Fibroblast of skin of abdomen (primary cell): ENCODE measurements at regions not wholly inside any gene's neighbourhood (a gene's known extent, or its start where the extent isn't known, plus 50 kb on each side); places are given as distances from the start of the nearest gene placed in this dataset.

ENCODE experiments used
- DNase-seq: peaks from one replicate; pipeline ENCODE4 v3.0.0-alpha.2; 2013

- no peak for DNase-seq
Observed at GRCh38 chr10:43808136-43808535, 159.5 kb upstream of the ZNF32 start.

GRCh38 chr10:43806831-43807640 is 158.4 kb upstream of the ZNF32 start:
- no peak for DNase-seq

- DNase-seq = no peak
Observed at GRCh38 chr10:43803791-43804190, 155.1 kb upstream of the ZNF32 start.

GRCh38 chr10:43802988-43803696 is 154.5 kb upstream of the ZNF32 start:
- DNase-seq = no peak

GRCh38 chr10:43801626-43802025 is 152.9 kb upstream of the ZNF32 start:
- no peak for DNase-seq

- DNase-seq = no peak
Observed at GRCh38 chr10:43801140-43801539, 152.5 kb upstream of the ZNF32 start.

- DNase-seq = no peak
Observed at GRCh38 chr10:43796781-43797180, 148.1 kb upstream of the ZNF32 start.

- no peak for DNase-seq
Observed at GRCh38 chr10:43795639-43796038, 147.0 kb upstream of the ZNF32 start.

- DNase-seq = no peak
Observed at GRCh38 chr10:43795093-43795492, 146.4 kb upstream of the ZNF32 start.

- peak; percentile 34 for DNase-seq
Observed at GRCh38 chr10:43794181-43794815, 145.6 kb upstream of the ZNF32 start.

GRCh38 chr10:43793704-43794103 is 145.0 kb upstream of the ZNF32 start:
- DNase-seq = peak; percentile 61

- no peak for DNase-seq
Observed at GRCh38 chr10:43790147-43790546, 141.5 kb upstream of the ZNF32 start.

GRCh38 chr10:43785252-43785651 is 136.6 kb upstream of the ZNF32 start:
- no peak for DNase-seq

GRCh38 chr10:43782814-43783213 is 134.1 kb upstream of the ZNF32 start:
- DNase-seq = no peak

- no peak for DNase-seq
Observed at GRCh38 chr10:43781480-43782361, 133.0 kb upstream of the ZNF32 start.

GRCh38 chr10:43778571-43778970 is 129.9 kb upstream of the ZNF32 start:
- no peak for DNase-seq

GRCh38 chr10:43775384-43775783 is 126.7 kb upstream of the ZNF32 start:
- no peak for DNase-seq

GRCh38 chr10:43774234-43774769 is 125.6 kb upstream of the ZNF32 start:
- no peak for DNase-seq

GRCh38 chr10:43773736-43774135 is 125.1 kb upstream of the ZNF32 start:
- DNase-seq = no peak

GRCh38 chr10:43772171-43772570 is 123.5 kb upstream of the ZNF32 start:
- peak; percentile 45 for DNase-seq

GRCh38 chr10:43771675-43772074 is 123.0 kb upstream of the ZNF32 start:
- DNase-seq = no peak

GRCh38 chr10:43765516-43765915 is 116.8 kb upstream of the ZNF32 start:
- DNase-seq = no peak
